Smooth muscle cell (in vitro differentiated cells): ENCODE measurements at regions not wholly inside any gene's neighbourhood (a gene's known extent, or its start where the extent isn't known, plus 50 kb on each side); places are given as distances from the start of the nearest gene placed in this dataset.

Experiments used
- DNase-seq: peaks from one replicate; lab custom pipeline; 2025; ENCODE audit not compliant: unreplicated experiment; lab: John Stamatoyannopoulos, UW
- H2AFZ ChIP-seq: fragments of 200-600 bp; sonication (generic); 2 replicates; pipeline ENCODE4 v1.6.0; 2016; ENCODE audit warnings: antibody characterized with exemption, low read depth, mild to moderate bottlenecking
- H3F3A ChIP-seq: fragments of 200-600 bp; sonication (generic); 2 replicates; pipeline ENCODE4 v1.6.0; 2017; ENCODE audit warnings: antibody characterized with exemption, low read depth
- H3K27ac ChIP-seq: fragments of 200-600 bp; sonication (generic); 2 replicates; pipeline ENCODE4 v1.5.1; 2016; ENCODE audit warnings: low read depth, mild to moderate bottlenecking
- H3K27me3 ChIP-seq: fragments of 200-600 bp; sonication (generic); 2 replicates; pipeline ENCODE4 v1.6.1; 2016; ENCODE audit warnings: low read depth, mild to moderate bottlenecking
- H3K36me3 ChIP-seq: fragments of 200-600 bp; sonication (generic); 2 replicates; pipeline ENCODE4 v1.5.1; 2016; ENCODE audit warnings: low read depth
- H3K4me1 ChIP-seq: fragments of 200-600 bp; sonication (generic); 2 replicates; pipeline ENCODE4 v1.5.1; 2016; ENCODE audit warnings: low read depth
- H3K4me2 ChIP-seq: fragments of 200-600 bp; sonication (generic); 2 replicates; pipeline ENCODE4 v1.6.0; 2016; ENCODE audit warnings: mild to moderate bottlenecking
- H3K4me3 ChIP-seq: fragments of 200-600 bp; sonication (generic); 2 replicates; pipeline ENCODE4 v1.5.1; 2016; ENCODE audit warnings: mild to moderate bottlenecking
- H3K79me2 ChIP-seq: fragments of 200-600 bp; sonication (generic); 2 replicates; pipeline ENCODE4 v1.6.0; 2016; ENCODE audit warnings: low read depth, mild to moderate bottlenecking
- H3K9ac ChIP-seq: fragments of 200-600 bp; sonication (generic); 2 replicates; pipeline ENCODE4 v1.6.0; 2016; ENCODE audit warnings: low read depth
- H3K9me3 ChIP-seq: fragments of 200-600 bp; sonication (generic); replicated peaks from 2 replicates; pipeline ENCODE4 v1.5.1; 2016; ENCODE audit warnings: low read depth
- H4K20me1 ChIP-seq: fragments of 200-600 bp; sonication (generic); 2 replicates; pipeline ENCODE4 v1.6.0; 2016; ENCODE audit warnings: low read depth
- CTCF ChIP-seq: fragments of 200-600 bp; sonication (generic); IDR thresholded peaks from 2 replicates; pipeline ENCODE4 v1.5.1; 2017; ENCODE audit warnings: borderline replicate concordance, mild to moderate bottlenecking, antibody characterized with exemption; ENCODE audit not compliant: insufficient read depth, poor library complexity, severe bottlenecking
- WGBS: methylation state at CpG from one replicate; pipeline ENCODE4 v1.1.7; 2016; ENCODE audit warnings: low lambda C conversion rate; 5-methylcytosine and 5-hydroxymethylcytosine counted together

- TF ChIP-seq CTCF = no peak
- no peaks in the 10 kb centered on the region for H3F3A ChIP-seq
- peaks cover 6% of the 10 kb centered on the region for H3K27me3 ChIP-seq
- H3K4me2 ChIP-seq = no peak overlapping the region
- H3K27ac ChIP-seq = no peak overlapping the region
- no peaks in the 10 kb centered on the region for H4K20me1 ChIP-seq
- H2AFZ ChIP-seq = no peak overlapping the region
- no peaks in the 10 kb centered on the region for H3K9me3 ChIP-seq
- no peaks in the 10 kb centered on the region for H3K79me2 ChIP-seq
- 96% methylated on average over 6 of the region's 6 CpGs for WGBS
- no peak for DNase-seq
- H3K9ac ChIP-seq = no peak overlapping the region
- H3K36me3 ChIP-seq = no peaks in the 10 kb centered on the region
- H3K4me1 ChIP-seq = no peaks in the 10 kb centered on the region
- no peak overlapping the region for H3K4me3 ChIP-seq
Measured at GRCh38 chr14:65803885-65804284, 391.4 kb downstream of the FUT8 start.

GRCh38 chr14:65804439-65805112 is 392.0 kb downstream of the FUT8 start:
- H3F3A ChIP-seq = no peaks in the 10 kb centered on the region
- H4K20me1 ChIP-seq = no peaks in the 10 kb centered on the region
- H3K4me3 ChIP-seq = no peak overlapping the region
- H3K36me3 ChIP-seq = no peaks in the 10 kb centered on the region
- WGBS = 88% methylated on average over 14 of the region's 14 CpGs
- H2AFZ ChIP-seq = no peak overlapping the region
- H3K9ac ChIP-seq = no peak overlapping the region
- H3K27me3 ChIP-seq = peaks cover 6% of the 10 kb centered on the region
- TF ChIP-seq CTCF = no peak
- H3K9me3 ChIP-seq = no peaks in the 10 kb centered on the region
- no peaks in the 10 kb centered on the region for H3K4me1 ChIP-seq
- DNase-seq = no peak
- no peaks in the 10 kb centered on the region for H3K79me2 ChIP-seq
- no peak overlapping the region for H3K27ac ChIP-seq
- no peak overlapping the region for H3K4me2 ChIP-seq

- no peak for TF ChIP-seq CTCF
- no peak overlapping the region for H3K4me2 ChIP-seq
- 93% methylated on average over 3 of the region's 3 CpGs for WGBS
Measured at GRCh38 chr14:65805113-65805473, 392.6 kb downstream of the FUT8 start.

GRCh38 chr14:65808390-65808789 is 395.9 kb downstream of the FUT8 start:
- Histone ChIP-seq H3K4me1 (peaks cover 11% of the 10 kb centered on the region), H3K27me3 (peaks cover 17% of the 10 kb centered on the region), H3K9me3 (no peaks in the 10 kb centered on the region), H3K36me3 (no peaks in the 10 kb centered on the region), H3K4me3 (no peak overlapping the region), H3F3A (no peaks in the 10 kb centered on the region), H2AFZ (no peak overlapping the region), H3K9ac (no peak overlapping the region), H3K4me2 (no peak overlapping the region), H3K27ac (no peak overlapping the region), H4K20me1 (no peaks in the 10 kb centered on the region), H3K79me2 (no peaks in the 10 kb centered on the region)
- 94% methylated on average over 2 of the region's 2 CpGs for WGBS
- TF ChIP-seq CTCF = no peak
- DNase-seq = no peak

More at GRCh38 chr14:65805113-65805473, 392.6 kb downstream of the FUT8 start:
- no peak overlapping the region for H3K9ac ChIP-seq
- no peaks in the 10 kb centered on the region for H3K79me2 ChIP-seq
- no peaks in the 10 kb centered on the region for H3F3A ChIP-seq
- no peak overlapping the region for H3K4me3 ChIP-seq
- no peak overlapping the region for H3K27ac ChIP-seq
- no peak overlapping the region for H2AFZ ChIP-seq
- H3K9me3 ChIP-seq = no peaks in the 10 kb centered on the region
- peaks cover 6% of the 10 kb centered on the region for H3K27me3 ChIP-seq
- no peaks in the 10 kb centered on the region for H3K36me3 ChIP-seq
- peaks cover 3% of the 10 kb centered on the region for H3K4me1 ChIP-seq
- H4K20me1 ChIP-seq = no peaks in the 10 kb centered on the region
- no peak for DNase-seq
